ENCODE measurements at regions not wholly inside any gene's neighbourhood (a gene's known extent, or its start where the extent isn't known, plus 50 kb on each side); places are given as distances from the start of the nearest gene placed in this dataset.

DNA sequence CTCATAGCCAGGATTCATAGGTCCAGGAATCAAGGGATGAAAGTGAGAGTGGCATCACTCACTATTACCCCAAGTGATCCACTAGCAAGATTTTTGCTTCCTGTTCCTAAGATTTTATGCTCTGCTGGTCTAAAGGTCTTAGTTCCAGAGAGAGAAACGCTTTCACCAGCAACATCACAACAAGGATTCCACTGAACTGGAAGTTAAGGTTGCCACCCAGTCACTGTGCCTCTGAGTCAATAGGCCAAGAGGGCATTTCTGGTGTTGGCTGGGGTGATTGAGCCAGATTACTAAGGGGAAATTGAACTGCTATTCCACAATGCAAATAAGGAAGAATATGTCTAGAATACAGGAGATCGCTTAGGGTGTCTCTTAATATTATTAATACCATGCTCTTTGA, 142.5 kb upstream of the ARID2 start:
- ATAC-seq (no peak), DNase-seq (ENCODE audit: low spot score) (no peak), FAIRE-seq (no peak)
- ChIA-PET POLR2A (no interaction called here), CTCF (ENCODE audit: low intra/inter-chr PET ratio, low total read pairs) (no interaction called here)
- Histone ChIP-seq H4K20me1 (ENCODE audit: insufficient read depth, low read length) (no peaks in the 10 kb centered on the region), H3K79me2 (ENCODE audit: insufficient read depth, low read length) (no peaks in the 10 kb centered on the region), H3K36me3 (replicated peaks in 1 of 2; ENCODE audit: control insufficient read depth in 1 of 2, insufficient read depth in 2 of 2, low read length in 2 of 2) (no peaks in the 10 kb centered on the region), H3K4me1 (ENCODE audit: insufficient read depth, low read length) (no peaks in the 10 kb centered on the region), H3K9me3 (ENCODE audit: low read length) (no peaks in the 10 kb centered on the region), H3K9ac (ENCODE audit: insufficient read depth, low read depth, low read length) (no peak overlapping the region), H3K4me2 (ENCODE audit: low read depth, low read length) (no peak overlapping the region), H3K27ac (ENCODE audit: extremely low read length, insufficient read depth, low read length) (no peak overlapping the region), H3K4me3 (replicated peaks in 1 of 3; ENCODE audit: insufficient read depth in 1 of 3, low read depth in 2 of 3, low read length in 3 of 3) (no peak overlapping the region), H3K27me3 (ENCODE audit: control insufficient read depth in 1 of 2, insufficient read depth in 2 of 2, low read length in 2 of 2) (peaks cover 3% of the 10 kb centered on the region in 2 experiments; a peak in 3 of 5 replicates), H2AFZ (ENCODE audit: low read length) (no peak overlapping the region)
- TF ChIP-seq, protein P1, sequence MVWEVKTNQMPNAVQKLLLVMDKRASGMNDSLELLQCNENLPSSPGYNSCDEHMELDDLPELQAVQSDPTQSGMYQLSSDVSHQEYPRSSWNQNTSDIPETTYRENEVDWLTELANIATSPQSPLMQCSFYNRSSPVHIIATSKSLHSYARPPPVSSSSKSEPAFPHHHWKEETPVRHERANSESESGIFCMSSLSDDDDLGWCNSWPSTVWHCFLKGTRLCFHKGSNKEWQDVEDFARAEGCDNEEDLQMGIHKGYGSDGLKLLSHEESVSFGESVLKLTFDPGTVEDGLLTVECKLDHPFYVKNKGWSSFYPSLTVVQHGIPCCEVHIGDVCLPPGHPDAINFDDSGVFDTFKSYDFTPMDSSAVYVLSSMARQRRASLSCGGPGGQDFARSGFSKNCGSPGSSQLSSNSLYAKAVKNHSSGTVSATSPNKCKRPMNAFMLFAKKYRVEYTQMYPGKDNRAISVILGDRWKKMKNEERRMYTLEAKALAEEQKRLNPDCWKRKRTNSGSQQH (CRISPR knock-in tag; IDR thresholded peaks at IDR 0.05; ENCODE audit: low read depth) = no peak
- TF ChIP-seq ATRX (CRISPR knock-in tag; IDR thresholded peaks at IDR 0.05; ENCODE audit: borderline replicate concordance) (no peak), KLF13 (CRISPR knock-in tag; IDR thresholded peaks at IDR 0.05) (no peak), TP53 (CRISPR knock-in tag; conservative IDR thresholded peaks at IDR 0.05) (no peak), SOX5 (CRISPR knock-in tag; IDR thresholded peaks at IDR 0.05; ENCODE audit: borderline replicate concordance) (no peak), KLF11 (CRISPR knock-in tag; IDR thresholded peaks at IDR 0.05) (no peak), AGO1 (IDR thresholded peaks at IDR 0.05; ENCODE audit: low read depth, low read length, poor library complexity, severe bottlenecking) (no peak), CBX5 (CRISPR knock-in tag; IDR thresholded peaks at IDR 0.05; ENCODE audit: borderline replicate concordance) (no peak), NFE2L2 (IDR thresholded peaks at IDR 0.05; ENCODE audit: low read length) (no peak)
- TF ChIP-seq, protein P2, sequence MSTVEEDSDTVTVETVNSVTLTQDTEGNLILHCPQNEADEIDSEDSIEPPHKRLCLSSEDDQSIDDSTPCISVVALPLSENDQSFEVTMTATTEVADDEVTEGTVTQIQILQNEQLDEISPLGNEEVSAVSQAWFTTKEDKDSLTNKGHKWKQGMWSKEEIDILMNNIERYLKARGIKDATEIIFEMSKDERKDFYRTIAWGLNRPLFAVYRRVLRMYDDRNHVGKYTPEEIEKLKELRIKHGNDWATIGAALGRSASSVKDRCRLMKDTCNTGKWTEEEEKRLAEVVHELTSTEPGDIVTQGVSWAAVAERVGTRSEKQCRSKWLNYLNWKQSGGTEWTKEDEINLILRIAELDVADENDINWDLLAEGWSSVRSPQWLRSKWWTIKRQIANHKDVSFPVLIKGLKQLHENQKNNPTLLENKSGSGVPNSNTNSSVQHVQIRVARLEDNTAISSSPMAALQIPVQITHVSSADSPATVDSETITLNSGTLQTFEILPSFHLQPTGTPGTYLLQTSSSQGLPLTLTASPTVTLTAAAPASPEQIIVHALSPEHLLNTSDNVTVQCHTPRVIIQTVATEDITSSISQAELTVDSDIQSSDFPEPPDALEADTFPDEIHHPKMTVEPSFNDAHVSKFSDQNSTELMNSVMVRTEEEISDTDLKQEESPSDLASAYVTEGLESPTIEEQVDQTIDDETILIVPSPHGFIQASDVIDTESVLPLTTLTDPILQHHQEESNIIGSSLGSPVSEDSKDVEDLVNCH (CRISPR knock-in tag; IDR thresholded peaks at IDR 0.05) = no peak
- TF ChIP-seq, protein P3, sequence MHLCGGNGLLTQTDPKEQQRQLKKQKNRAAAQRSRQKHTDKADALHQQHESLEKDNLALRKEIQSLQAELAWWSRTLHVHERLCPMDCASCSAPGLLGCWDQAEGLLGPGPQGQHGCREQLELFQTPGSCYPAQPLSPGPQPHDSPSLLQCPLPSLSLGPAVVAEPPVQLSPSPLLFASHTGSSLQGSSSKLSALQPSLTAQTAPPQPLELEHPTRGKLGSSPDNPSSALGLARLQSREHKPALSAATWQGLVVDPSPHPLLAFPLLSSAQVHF (CRISPR knock-in tag; IDR thresholded peaks at IDR 0.05) = no peak
- TF ChIP-seq, protein P4, sequence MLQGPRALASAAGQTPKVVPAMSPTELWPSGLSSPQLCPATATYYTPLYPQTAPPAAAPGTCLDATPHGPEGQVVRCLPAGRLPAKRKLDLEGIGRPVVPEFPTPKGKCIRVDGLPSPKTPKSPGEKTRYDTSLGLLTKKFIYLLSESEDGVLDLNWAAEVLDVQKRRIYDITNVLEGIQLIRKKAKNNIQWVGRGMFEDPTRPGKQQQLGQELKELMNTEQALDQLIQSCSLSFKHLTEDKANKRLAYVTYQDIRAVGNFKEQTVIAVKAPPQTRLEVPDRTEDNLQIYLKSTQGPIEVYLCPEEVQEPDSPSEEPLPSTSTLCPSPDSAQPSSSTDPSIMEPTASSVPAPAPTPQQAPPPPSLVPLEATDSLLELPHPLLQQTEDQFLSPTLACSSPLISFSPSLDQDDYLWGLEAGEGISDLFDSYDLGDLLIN (CRISPR knock-in tag; IDR thresholded peaks at IDR 0.05; ENCODE audit: borderline replicate concordance) = no peak
- intact Hi-C loops (cut with micrococcal nuclease; ENCODE audit: unreplicated experiment) (no loop called here), in situ Hi-C loops (cut with HindIII; ENCODE audit: extremely low pct_ligation_motif_present, low pct_unique_long_range_greater_than_20kb) (no loop called here)
- no TSS peak for BruUV-seq (replicated peaks)
- 14% methylated on average over 2 of the region's 2 CpGs for WGBS (ENCODE audit: low lambda C conversion rate)
